ENCODE measurements at regions not wholly inside any gene's neighbourhood (a gene's known extent, or its start where the extent isn't known, plus 50 kb on each side); places are given as distances from the start of the nearest gene placed in this dataset.

- intact Hi-C loops (cut with DNase I) = no loop called here
- H3K4me1 ChIP-seq = no peaks in the 10 kb centered on the region
- TF ChIP-seq POLR2AphosphoS5 (IDR thresholded peaks at IDR 0.05; ENCODE audit: insufficient read depth in 1 of 2, low read depth in 1 of 2) = no peak
- H3K4me3 ChIP-seq = no peak overlapping the region
- no peaks in the 10 kb centered on the region for H3K9me3 ChIP-seq
- H3K27me3 ChIP-seq = no peaks in the 10 kb centered on the region
- H3K27ac ChIP-seq = no peak overlapping the region
- no peak for DNase-seq (ENCODE audit: extremely low spot score in 2 of 2)
- no peaks in the 10 kb centered on the region for H3K36me3 ChIP-seq
Measured at GRCh38 chr11:45489281-45489905, 176.0 kb downstream of the CHST1 start.

- Histone ChIP-seq H3K9me3 (no peaks in the 10 kb centered on the region), H3K4me1 (no peaks in the 10 kb centered on the region), H3K27ac (no peak overlapping the region), H3K4me3 (no peak overlapping the region), H3K27me3 (no peaks in the 10 kb centered on the region), H3K36me3 (no peaks in the 10 kb centered on the region)
- intact Hi-C loops (cut with DNase I) = no loop called here
- no peak for TF ChIP-seq POLR2AphosphoS5 (IDR thresholded peaks at IDR 0.05; ENCODE audit: insufficient read depth in 1 of 2, low read depth in 1 of 2)
- no peak for TF ChIP-seq CTCF (IDR thresholded peaks at IDR 0.05)
- no peak for TF ChIP-seq POLR2A (IDR thresholded peaks at IDR 0.05)
- no peak for DNase-seq (ENCODE audit: extremely low spot score in 2 of 2)
Measured at GRCh38 chr11:45486461-45486860, 179.0 kb downstream of the CHST1 start.

GRCh38 chr11:45485070-45485707 is 180.2 kb downstream of the CHST1 start:
- no peaks in the 10 kb centered on the region for H3K9me3 ChIP-seq
- H3K27me3 ChIP-seq = no peaks in the 10 kb centered on the region
- no peak overlapping the region for H3K27ac ChIP-seq
- H3K36me3 ChIP-seq = no peaks in the 10 kb centered on the region
- no peak for TF ChIP-seq POLR2A (IDR thresholded peaks at IDR 0.05)
- no peak for TF ChIP-seq POLR2AphosphoS5 (IDR thresholded peaks at IDR 0.05; ENCODE audit: insufficient read depth in 1 of 2, low read depth in 1 of 2)
- TF ChIP-seq CTCF (IDR thresholded peaks at IDR 0.05) = no peak
- H3K4me3 ChIP-seq = no peak overlapping the region
- DNase-seq (ENCODE audit: extremely low spot score in 2 of 2) = no peak
- intact Hi-C loops (cut with DNase I) = no loop called here
- no peaks in the 10 kb centered on the region for H3K4me1 ChIP-seq

GRCh38 chr11:45484326-45484883 is 181.0 kb downstream of the CHST1 start:
- H3K4me3 ChIP-seq = no peak overlapping the region
- no peak for DNase-seq (ENCODE audit: extremely low spot score in 2 of 2)
- H3K9me3 ChIP-seq = no peaks in the 10 kb centered on the region
- H3K27me3 ChIP-seq = no peaks in the 10 kb centered on the region
- H3K36me3 ChIP-seq = no peaks in the 10 kb centered on the region
- intact Hi-C loops (cut with DNase I) = no loop called here
- no peak overlapping the region for H3K27ac ChIP-seq
- TF ChIP-seq CTCF (IDR thresholded peaks at IDR 0.05) (no peak), POLR2AphosphoS5 (IDR thresholded peaks at IDR 0.05; ENCODE audit: insufficient read depth in 1 of 2, low read depth in 1 of 2) (no peak), POLR2A (IDR thresholded peaks at IDR 0.05) (no peak)
- H3K4me1 ChIP-seq = no peaks in the 10 kb centered on the region

GRCh38 chr11:45483416-45483815 is 182.0 kb downstream of the CHST1 start:
- Histone ChIP-seq H3K27ac (no peak overlapping the region), H3K27me3 (no peaks in the 10 kb centered on the region), H3K9me3 (no peaks in the 10 kb centered on the region), H3K36me3 (no peaks in the 10 kb centered on the region), H3K4me1 (no peaks in the 10 kb centered on the region), H3K4me3 (no peak overlapping the region)
- intact Hi-C loops (cut with DNase I) = no loop called here
- TF ChIP-seq CTCF (IDR thresholded peaks at IDR 0.05) (no peak), POLR2AphosphoS5 (IDR thresholded peaks at IDR 0.05; ENCODE audit: insufficient read depth in 1 of 2, low read depth in 1 of 2) (no peak), POLR2A (IDR thresholded peaks at IDR 0.05) (no peak)
- no peak for DNase-seq (ENCODE audit: extremely low spot score in 2 of 2)

Data from vagina (tissue), 2 donors.